ENCODE measurements at regions not wholly inside any gene's neighbourhood (a gene's known extent, or its start where the extent isn't known, plus 50 kb on each side); places are given as distances from the start of the nearest gene placed in this dataset.

GRCh38 chr11:21968702-21969101 lies 224.2 kb upstream of the ANO5 start:
- TF ChIP-seq PKNOX1 (IDR thresholded peaks at IDR 0.05) (no peak), SP1 (IDR thresholded peaks at IDR 0.05) (no peak), FOXK2 (IDR thresholded peaks at IDR 0.05) (no peak), FOXM1 (IDR thresholded peaks at IDR 0.05; ENCODE audit: borderline replicate concordance) (no peak), NFRKB (IDR thresholded peaks at IDR 0.05) (no peak), BHLHE40 (IDR thresholded peaks at IDR 0.05; ENCODE audit: borderline replicate concordance) (no peak), ELF4 (IDR thresholded peaks at IDR 0.05) (no peak), SUZ12 (IDR thresholded peaks at IDR 0.05) (no peak), HDGF (IDR thresholded peaks at IDR 0.05; ENCODE audit: borderline replicate concordance) (no peak), ARNT (IDR thresholded peaks at IDR 0.05) (no peak)

Measured in HEK293T (cell line).